Neural cell (in vitro differentiated cells): ENCODE measurements at regions not wholly inside any gene's neighbourhood (a gene's known extent, or its start where the extent isn't known, plus 50 kb on each side); places are given as distances from the start of the nearest gene placed in this dataset.

Experiments used
- H2AFZ ChIP-seq: fragments of 200-600, 300-800 bp; sonication (generic), shearing (Covaris generic); 2 replicates; pipeline ENCODE4 v1.6.0; 2014; ENCODE audit warnings: low read depth, mild to moderate bottlenecking, antibody characterized with exemption, low read length, moderate library complexity
- H3F3A ChIP-seq: fragments of 200-600 bp; shearing (Covaris generic); 2 replicates; pipeline ENCODE4 v1.6.1; 2016; ENCODE audit warnings: mild to moderate bottlenecking, moderate library complexity, mixed read lengths, antibody characterized with exemption, low read length; ENCODE audit not compliant: insufficient read depth, poor library complexity, severe bottlenecking
- H3K27ac ChIP-seq: fragments of 200-600, 300-800 bp; sonication (generic), shearing (Covaris generic); 2 replicates; pipeline ENCODE4 v1.5.1; 2014; ENCODE audit warnings: mild to moderate bottlenecking, low read length, moderate library complexity
- H3K27me3 ChIP-seq: fragments of 300-800, 200-600 bp; sonication (generic), shearing (Covaris generic); 2 replicates; pipeline ENCODE4 v1.6.0; 2014; ENCODE audit warnings: mild to moderate bottlenecking, low read depth, low read length, moderate library complexity; ENCODE audit not compliant: insufficient read depth
- H3K36me3 ChIP-seq: fragments of 300-800, 200-600 bp; sonication (generic), shearing (Covaris generic); 2 replicates; pipeline ENCODE4 v1.5.1; 2014; ENCODE audit warnings: mild to moderate bottlenecking, antibody characterized with exemption, low read length, moderate library complexity; ENCODE audit not compliant: insufficient read depth
- H3K4me2 ChIP-seq: fragments of 300-800, 200-600 bp; sonication (generic), shearing (Covaris generic); 2 replicates; pipeline ENCODE4 v1.6.0; 2014; ENCODE audit warnings: mild to moderate bottlenecking, low read length
- H3K4me3 ChIP-seq: fragments of 300-800, 200-600 bp; sonication (generic), shearing (Covaris generic); 2 replicates; pipeline ENCODE4 v1.5.1; 2014; ENCODE audit warnings: mild to moderate bottlenecking, low read length, moderate library complexity
- H3K79me2 ChIP-seq: fragments of 200-600 bp; shearing (Covaris generic); replicated peaks from 2 replicates; pipeline ENCODE4 v1.6.0; 2014; ENCODE audit warnings: mild to moderate bottlenecking, low read length, moderate library complexity; ENCODE audit not compliant: insufficient read depth
- H3K9ac ChIP-seq: fragments of 300-800, 200-600 bp; sonication (generic), shearing (Covaris generic); 2 replicates; pipeline ENCODE4 v1.6.1; 2016; ENCODE audit warnings: mild to moderate bottlenecking, low read length, mixed read lengths
- H3K9me2 ChIP-seq: fragments of 200-600 bp; shearing (Covaris generic); 2 replicates; pipeline ENCODE4 v1.6.1; 2016; ENCODE audit warnings: mild to moderate bottlenecking, low read length, mixed read lengths; ENCODE audit not compliant: insufficient read depth
- H3K9me3 ChIP-seq: fragments of 200-600, 300-800 bp; sonication (generic), shearing (Covaris generic); 2 replicates; pipeline ENCODE4 v1.6.1; 2016; ENCODE audit warnings: mild to moderate bottlenecking, mixed run types, low read length, moderate library complexity, mixed read lengths
- H4K20me1 ChIP-seq: fragments of 200-600 bp; shearing (Covaris generic); 2 replicates; pipeline ENCODE4 v1.6.1; 2016; ENCODE audit warnings: mild to moderate bottlenecking, mixed run types; ENCODE audit not compliant: insufficient read depth
- EP300 ChIP-seq: fragments of 450-650 bp; conservative IDR thresholded peaks from 2 replicates; pipeline ENCODE4 v1.6.1; 2014; ENCODE audit warnings: antibody characterized with exemption, mild to moderate bottlenecking, moderate library complexity; ENCODE audit not compliant: poor library complexity, severe bottlenecking
- EZH2 ChIP-seq: fragments of 200-600, 300-800 bp; shearing (Covaris generic), sonication (generic); IDR thresholded peaks from 2 replicates; pipeline ENCODE4 v1.6.1; 2014; ENCODE audit warnings: antibody characterized with exemption, low read length, borderline replicate concordance, mild to moderate bottlenecking; ENCODE audit not compliant: insufficient read depth, poor library complexity, severe bottlenecking
- MXI1 ChIP-seq: fragments of 450-650 bp; conservative IDR thresholded peaks from 2 replicates; pipeline ENCODE4 v1.6.1; 2014; ENCODE audit warnings: antibody characterized with exemption, mild to moderate bottlenecking; ENCODE audit not compliant: poor library complexity, severe bottlenecking
- POLR2AphosphoS5 ChIP-seq: IDR thresholded peaks from 2 replicates; pipeline ENCODE4 v1.6.1; 2012
- RAD21 ChIP-seq: fragments of 450-650 bp; conservative IDR thresholded peaks from 2 replicates; pipeline ENCODE4 v1.6.1; 2014; ENCODE audit warnings: antibody characterized with exemption, mild to moderate bottlenecking, moderate library complexity
- SMC3 ChIP-seq: fragments of 450-650 bp; conservative IDR thresholded peaks from 2 replicates; pipeline ENCODE4 v1.6.1; 2014; ENCODE audit warnings: antibody characterized with exemption, mild to moderate bottlenecking, moderate library complexity; ENCODE audit not compliant: poor library complexity
- TAF1 ChIP-seq: IDR thresholded peaks from 2 replicates; pipeline ENCODE4 v1.6.1; 2012; ENCODE audit warnings: low read depth
- TF ChIP-seq, protein P1 (sequence below): IDR thresholded peaks from 2 replicates; pipeline ENCODE4 v1.6.1; 2012; ENCODE audit warnings: borderline replicate concordance
- TF ChIP-seq, protein P2 (sequence below): fragments of 450-650 bp; IDR thresholded peaks from 2 replicates; pipeline ENCODE4 v1.5.1; 2014; ENCODE audit warnings: antibody characterized with exemption, mild to moderate bottlenecking, moderate library complexity; ENCODE audit not compliant: poor library complexity, severe bottlenecking

DNA sequence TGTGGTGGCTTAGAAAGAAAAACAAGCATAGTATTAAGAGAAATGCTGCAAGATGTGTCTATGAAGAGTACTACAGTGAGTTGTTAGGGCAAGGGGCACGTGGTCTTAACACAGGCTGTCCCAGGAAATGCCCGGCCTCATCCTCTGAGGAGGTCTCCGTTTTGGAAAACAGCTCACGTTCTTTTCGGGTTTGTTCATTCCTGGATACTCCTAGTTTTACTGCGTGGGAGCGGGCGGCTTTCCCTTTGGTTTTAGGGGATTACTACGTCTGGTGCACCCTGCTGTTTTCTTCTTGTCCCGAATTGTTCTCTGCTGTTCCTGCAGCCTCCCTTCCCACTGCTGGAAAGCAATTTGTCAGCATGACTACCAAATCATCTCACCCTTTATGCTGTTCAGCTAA is 55.5 kb upstream of the RAB6D start:
- Histone ChIP-seq H3K9ac (no peak overlapping the region), H3K4me2 (no peak overlapping the region), H4K20me1 (no peaks in the 10 kb centered on the region), H3K79me2 (no peaks in the 10 kb centered on the region), H3K4me3 (no peak overlapping the region), H3K27ac (no peak overlapping the region), H3K36me3 (no peaks in the 10 kb centered on the region), H3K9me3 (peaks cover 6% of the 10 kb centered on the region), H3K27me3 (peaks cover 8% of the 10 kb centered on the region), H3F3A (no peaks in the 10 kb centered on the region), H2AFZ (no peak overlapping the region), H3K9me2 (no peaks in the 10 kb centered on the region)
- TF ChIP-seq EZH2 (no peak), POLR2AphosphoS5 (no peak), RAD21 (no peak), TAF1 (no peak), EP300 (no peak), MXI1 (no peak), SMC3 (no peak)
- TF ChIP-seq, protein P1, sequence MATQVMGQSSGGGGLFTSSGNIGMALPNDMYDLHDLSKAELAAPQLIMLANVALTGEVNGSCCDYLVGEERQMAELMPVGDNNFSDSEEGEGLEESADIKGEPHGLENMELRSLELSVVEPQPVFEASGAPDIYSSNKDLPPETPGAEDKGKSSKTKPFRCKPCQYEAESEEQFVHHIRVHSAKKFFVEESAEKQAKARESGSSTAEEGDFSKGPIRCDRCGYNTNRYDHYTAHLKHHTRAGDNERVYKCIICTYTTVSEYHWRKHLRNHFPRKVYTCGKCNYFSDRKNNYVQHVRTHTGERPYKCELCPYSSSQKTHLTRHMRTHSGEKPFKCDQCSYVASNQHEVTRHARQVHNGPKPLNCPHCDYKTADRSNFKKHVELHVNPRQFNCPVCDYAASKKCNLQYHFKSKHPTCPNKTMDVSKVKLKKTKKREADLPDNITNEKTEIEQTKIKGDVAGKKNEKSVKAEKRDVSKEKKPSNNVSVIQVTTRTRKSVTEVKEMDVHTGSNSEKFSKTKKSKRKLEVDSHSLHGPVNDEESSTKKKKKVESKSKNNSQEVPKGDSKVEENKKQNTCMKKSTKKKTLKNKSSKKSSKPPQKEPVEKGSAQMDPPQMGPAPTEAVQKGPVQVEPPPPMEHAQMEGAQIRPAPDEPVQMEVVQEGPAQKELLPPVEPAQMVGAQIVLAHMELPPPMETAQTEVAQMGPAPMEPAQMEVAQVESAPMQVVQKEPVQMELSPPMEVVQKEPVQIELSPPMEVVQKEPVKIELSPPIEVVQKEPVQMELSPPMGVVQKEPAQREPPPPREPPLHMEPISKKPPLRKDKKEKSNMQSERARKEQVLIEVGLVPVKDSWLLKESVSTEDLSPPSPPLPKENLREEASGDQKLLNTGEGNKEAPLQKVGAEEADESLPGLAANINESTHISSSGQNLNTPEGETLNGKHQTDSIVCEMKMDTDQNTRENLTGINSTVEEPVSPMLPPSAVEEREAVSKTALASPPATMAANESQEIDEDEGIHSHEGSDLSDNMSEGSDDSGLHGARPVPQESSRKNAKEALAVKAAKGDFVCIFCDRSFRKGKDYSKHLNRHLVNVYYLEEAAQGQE, result no peak
- TF ChIP-seq, protein P2, sequence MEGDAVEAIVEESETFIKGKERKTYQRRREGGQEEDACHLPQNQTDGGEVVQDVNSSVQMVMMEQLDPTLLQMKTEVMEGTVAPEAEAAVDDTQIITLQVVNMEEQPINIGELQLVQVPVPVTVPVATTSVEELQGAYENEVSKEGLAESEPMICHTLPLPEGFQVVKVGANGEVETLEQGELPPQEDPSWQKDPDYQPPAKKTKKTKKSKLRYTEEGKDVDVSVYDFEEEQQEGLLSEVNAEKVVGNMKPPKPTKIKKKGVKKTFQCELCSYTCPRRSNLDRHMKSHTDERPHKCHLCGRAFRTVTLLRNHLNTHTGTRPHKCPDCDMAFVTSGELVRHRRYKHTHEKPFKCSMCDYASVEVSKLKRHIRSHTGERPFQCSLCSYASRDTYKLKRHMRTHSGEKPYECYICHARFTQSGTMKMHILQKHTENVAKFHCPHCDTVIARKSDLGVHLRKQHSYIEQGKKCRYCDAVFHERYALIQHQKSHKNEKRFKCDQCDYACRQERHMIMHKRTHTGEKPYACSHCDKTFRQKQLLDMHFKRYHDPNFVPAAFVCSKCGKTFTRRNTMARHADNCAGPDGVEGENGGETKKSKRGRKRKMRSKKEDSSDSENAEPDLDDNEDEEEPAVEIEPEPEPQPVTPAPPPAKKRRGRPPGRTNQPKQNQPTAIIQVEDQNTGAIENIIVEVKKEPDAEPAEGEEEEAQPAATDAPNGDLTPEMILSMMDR, result no peak

DNA sequence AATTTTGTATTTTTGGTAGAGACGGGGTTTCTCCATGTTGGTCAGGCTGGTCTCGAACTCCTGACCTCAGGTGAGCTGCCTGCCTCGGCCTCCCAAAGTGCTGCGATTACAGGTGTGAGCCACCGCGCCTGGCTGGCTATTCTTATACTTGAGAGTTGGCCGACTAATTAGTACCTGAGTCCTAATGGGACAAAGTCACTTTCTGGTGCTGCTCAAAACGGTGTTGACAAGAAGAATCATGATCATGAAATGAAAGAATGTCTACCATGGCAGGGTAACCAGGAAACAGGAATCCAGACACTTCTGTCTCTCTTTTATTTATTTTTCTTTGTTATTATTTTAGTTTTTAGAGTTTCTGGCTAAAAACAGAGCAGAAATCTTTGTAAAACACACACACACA is 54.7 kb upstream of the RAB6D start:
- H3K4me3 ChIP-seq, result no peak overlapping the region
- no peaks in the 10 kb centered on the region for H4K20me1 ChIP-seq
- no peaks in the 10 kb centered on the region for H3K27me3 ChIP-seq
- no peak overlapping the region for H3K27ac ChIP-seq
- H2AFZ ChIP-seq, result no peak overlapping the region
- no peaks in the 10 kb centered on the region for H3K9me3 ChIP-seq
- H3F3A ChIP-seq, result no peaks in the 10 kb centered on the region
- no peak overlapping the region for H3K4me2 ChIP-seq
- no peak overlapping the region for H3K9ac ChIP-seq
- no peaks in the 10 kb centered on the region for H3K36me3 ChIP-seq
- H3K9me2 ChIP-seq, result no peaks in the 10 kb centered on the region
- TF ChIP-seq POLR2AphosphoS5 (no peak), TAF1 (no peak), SMC3 (no peak), RAD21 (no peak), EP300 (no peak), EZH2 (no peak), MXI1 (no peak)
- TF ChIP-seq, protein P2, result no peak
- TF ChIP-seq, protein P1, result no peak
- H3K79me2 ChIP-seq, result no peaks in the 10 kb centered on the region
